ENCODE measurements at regions not wholly inside any gene's neighbourhood (a gene's known extent, or its start where the extent isn't known, plus 50 kb on each side); places are given as distances from the start of the nearest gene placed in this dataset.
"Not testable (repeated sequence)": the region's sequence is repeated elsewhere in the genome, so short reads cannot be mapped to it uniquely, and the experiment has no call there.

GRCh38 chr2:105567996-105568494 is 169.2 kb upstream of the FHL2 start:
- DNase-seq, result peak; percentile 21

- DNase-seq, result no peak
Measured at GRCh38 chr2:105563000-105563719, 164.3 kb upstream of the FHL2 start.

DNA sequence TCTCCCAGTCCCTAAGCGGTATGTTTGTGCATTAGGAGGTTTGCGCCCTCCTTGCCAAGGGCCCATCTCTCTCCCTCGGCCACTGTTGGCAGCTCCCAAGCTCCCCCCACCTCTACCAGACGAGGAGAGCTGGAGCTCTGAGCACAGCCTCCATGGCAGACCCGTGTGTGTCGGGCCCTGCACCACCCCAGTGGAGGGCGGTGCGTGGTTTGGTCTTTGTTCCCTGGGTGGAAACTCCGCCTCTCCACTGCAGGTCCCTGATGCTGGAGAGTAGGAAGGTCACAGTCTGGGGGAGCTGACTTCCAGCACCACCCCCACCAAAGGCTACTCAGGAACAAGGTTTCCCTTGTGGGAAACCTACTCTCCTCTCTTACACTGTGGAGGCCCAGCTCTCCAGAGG is 162.6 kb upstream of the FHL2 start:
- no peak for DNase-seq

DNA sequence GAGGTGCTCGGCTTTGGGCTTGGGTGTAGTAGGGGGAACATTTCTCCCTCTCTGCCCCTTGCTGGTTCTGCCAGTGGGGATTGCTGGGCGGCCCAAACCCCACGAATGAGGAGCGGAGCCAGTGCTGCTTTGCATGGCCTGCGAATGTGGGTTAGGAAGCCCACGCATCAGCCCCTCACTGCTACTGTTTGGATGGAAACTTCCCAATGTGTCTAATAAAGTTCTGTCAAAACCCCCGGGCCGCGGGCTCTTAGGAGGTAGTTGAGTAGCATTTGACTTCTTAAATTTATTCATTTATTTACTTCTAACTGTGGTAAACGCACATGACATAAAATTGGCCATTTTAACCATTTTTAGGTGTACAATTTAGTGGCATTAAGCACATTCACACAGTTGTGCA is 161.3 kb upstream of the FHL2 start:
- no peak for DNase-seq

- DNase-seq, result no peak
Measured at GRCh38 chr2:105557021-105557920, 158.4 kb upstream of the FHL2 start.

- DNase-seq, result no peak
Measured at GRCh38 chr2:105556366-105556765, 157.5 kb upstream of the FHL2 start.

GRCh38 chr2:105554235-105554634 is 155.4 kb upstream of the FHL2 start:
- no peak for DNase-seq

DNA sequence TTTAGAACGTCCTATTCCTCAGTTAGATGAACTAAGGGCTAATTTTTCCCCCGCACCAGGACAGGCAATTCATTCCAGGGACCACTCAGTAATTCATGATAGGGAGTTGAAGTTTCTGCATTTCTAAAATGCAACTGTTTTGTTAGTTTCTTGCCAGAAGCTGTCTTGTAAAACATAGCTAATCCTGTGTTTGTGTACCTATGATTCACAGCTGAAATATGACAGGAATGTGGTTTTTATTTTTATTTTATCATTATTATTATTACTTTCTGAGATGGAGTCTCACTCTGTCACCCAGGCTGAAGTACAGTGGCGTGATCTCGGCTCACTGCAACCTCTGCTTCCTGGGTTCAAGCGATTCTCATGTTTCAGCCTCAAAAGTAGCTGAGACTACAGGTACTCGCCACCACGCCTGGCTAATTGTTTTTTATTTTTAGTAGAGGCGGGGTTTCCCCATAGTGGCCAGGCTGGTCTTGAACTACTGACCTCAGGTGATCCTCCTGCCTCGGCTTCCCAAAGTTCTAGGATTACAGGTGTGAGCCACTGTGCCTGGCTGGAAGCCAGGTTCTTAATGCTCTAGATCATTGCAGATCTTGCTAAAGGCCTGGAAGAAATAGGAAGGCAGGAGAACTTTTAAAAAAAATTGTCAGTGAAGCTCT is 154.8 kb upstream of the FHL2 start:
- DNase-seq, result peak; percentile 70

DNA sequence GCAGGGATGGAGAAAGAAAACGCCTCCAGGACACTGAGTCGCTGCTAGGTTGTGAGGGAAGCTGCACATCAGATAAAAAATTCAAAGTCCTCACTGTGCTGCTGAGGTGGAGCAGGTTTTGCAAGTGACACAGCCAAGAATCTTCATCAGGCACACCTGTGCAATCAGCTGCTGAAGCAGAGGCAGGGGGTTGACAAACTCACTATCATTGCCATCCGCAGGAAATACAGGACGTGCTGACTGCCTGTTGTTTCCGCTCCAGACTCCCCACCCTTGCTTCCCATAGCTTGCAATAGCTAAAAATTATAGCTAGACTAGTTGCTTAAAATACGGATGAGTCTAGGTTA is 147.8 kb upstream of the FHL2 start:
- no peak for DNase-seq

- DNase-seq, result peak; percentile 63
Measured at GRCh38 chr2:105545730-105546627, 147.1 kb upstream of the FHL2 start.

DNA sequence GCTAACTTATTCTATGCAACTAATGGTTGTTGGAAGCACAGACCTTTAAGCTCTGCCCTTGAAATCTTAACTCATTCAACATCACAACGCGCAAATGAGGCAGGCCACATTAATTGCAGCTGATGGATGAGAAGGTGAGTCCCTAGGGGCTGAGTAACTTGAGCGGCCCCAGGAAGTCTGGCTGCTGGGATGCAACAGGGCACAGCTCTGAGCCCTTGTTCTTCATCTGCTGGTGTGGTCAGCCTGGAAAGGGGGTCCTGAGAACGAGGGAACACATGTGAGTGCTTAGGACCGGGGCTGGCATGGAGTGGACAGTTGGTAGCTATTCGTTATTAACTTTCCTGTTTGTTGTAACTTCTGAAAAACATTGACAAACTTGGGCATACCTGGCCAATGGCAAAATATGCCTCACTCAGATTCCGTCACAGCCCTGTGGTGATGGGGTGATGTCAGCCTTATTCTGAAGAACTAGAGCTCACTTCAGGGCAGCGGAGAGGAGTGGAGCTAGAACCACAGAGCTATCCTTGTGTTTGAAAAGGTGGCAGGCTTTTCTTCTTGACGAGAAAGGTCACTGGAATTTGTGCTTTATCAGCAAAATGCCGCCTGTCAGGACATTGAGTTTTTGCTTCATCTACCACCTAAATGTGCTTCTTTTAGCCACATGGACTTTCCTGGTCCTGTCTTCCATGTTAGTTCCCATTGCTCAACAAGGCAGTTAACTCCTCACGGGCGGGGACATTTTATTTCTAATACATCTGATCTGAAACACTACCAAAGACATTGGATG is 145.9 kb upstream of the FHL2 start:
- no peak for DNase-seq

GRCh38 chr2:105541189-105542050 is 142.6 kb upstream of the FHL2 start:
- no peak for DNase-seq

DNA sequence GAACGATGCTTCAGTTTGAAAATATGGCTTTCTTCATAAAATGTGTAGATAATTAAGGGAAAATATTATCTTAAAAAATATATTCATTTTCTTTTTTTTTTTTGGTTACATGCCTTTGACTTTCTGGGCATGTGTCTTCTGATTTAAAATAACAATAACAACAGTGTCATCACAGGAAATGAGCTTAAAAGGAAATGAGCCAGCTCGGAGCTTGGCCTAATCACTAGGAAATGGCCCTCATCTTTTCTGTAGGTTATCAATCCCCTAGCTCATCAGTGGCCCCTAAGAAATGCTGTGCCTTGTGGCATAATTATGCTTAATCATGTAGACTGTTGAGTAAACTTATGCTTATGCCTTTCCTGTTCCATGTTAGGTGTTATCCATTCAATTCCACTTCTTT is 141.8 kb upstream of the FHL2 start:
- peak; percentile 9 for DNase-seq

GRCh38 chr2:105539331-105539730 is 140.5 kb upstream of the FHL2 start:
- no peak for DNase-seq

DNA sequence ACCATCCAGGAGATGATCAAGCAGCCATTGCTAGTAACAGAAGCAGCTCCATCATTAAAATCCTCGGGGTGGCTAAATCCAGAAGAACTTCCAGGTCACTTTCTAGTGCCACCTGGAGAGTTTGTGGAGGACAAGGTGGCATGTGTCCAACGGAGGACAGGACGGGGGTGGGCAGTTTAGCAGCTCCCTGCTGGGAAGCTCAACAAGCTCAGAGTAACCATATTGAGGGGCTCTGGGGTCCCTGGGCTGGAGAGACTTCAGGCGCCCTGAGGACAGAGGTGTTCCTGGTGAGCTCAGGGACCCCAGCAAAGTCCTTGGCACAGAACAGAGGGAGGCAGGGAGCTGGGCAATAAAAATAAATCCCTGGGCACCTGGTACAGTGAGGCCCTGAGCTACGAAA is 140.0 kb upstream of the FHL2 start:
- DNase-seq, result no peak

- DNase-seq, result no peak
Measured at GRCh38 chr2:105537920-105538319, 139.1 kb upstream of the FHL2 start.

GRCh38 chr2:105537466-105537865 is 138.6 kb upstream of the FHL2 start:
- no peak for DNase-seq

DNA sequence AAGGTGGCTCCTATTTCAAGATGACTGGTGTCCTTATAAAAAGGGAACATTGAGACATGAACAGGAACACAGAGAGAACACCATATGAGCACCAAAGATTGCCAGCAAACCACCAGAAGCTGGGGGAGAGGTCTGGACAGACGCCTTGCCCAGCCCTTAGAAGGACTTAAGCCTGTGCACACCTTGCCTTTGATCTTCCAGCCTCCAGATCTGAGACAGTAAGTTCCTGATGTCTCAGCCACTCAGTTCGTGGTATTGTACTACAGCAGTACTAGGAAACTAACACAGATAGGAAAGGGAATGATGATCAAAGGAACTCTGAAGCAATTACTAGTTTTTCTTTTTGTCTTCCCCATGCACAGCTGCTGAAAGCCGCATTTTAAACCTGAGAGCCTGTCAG is 137.3 kb upstream of the FHL2 start:
- no peak for DNase-seq

DNA sequence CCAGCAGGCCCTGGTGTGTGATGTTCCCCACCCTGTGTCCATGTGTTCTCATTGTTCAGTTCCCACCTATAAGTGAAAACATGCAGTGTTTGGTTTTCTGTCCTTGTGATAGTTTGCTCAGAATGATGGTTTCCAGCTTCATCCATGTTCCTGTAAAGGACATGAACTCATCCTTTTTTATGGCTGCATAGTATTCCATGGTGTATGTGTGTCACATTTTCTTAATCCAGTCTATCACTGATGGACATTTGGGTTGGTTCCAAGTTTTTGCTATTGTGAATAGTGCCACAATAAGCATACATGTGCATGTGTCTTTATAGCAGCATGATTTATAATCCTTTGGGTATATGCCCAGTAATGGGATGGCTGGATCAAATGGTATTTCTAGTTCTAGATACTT is 130.4 kb upstream of the FHL2 start:
- not testable (repeated sequence) for DNase-seq
